ENCODE measurements at regions not wholly inside any gene's neighbourhood (a gene's known extent, or its start where the extent isn't known, plus 50 kb on each side); places are given as distances from the start of the nearest gene placed in this dataset.

DNA sequence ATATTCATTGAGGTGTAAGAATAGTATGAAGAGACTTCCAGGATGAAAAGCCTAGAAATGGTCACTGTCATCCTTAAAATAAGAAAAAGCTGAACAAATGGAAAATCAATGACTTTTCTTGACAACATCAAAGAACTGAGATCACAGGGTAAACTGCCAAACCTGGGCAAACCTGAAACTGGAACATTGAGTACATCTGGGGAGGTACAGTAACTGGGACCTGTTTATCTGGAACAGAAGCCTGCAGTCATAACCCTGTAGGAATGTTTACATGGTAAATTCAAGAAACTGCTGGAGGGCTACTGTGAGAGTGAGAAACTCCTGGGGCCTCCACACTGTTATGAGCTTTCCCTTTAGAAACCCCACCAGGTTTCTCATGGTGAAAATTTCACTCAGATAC, 130.1 kb upstream of the PIRT start:
- H3K36me3 ChIP-seq, result no peaks in the 10 kb centered on the region
- no peak overlapping the region for H3K27ac ChIP-seq
- no peak for DNase-seq
- no peaks in the 10 kb centered on the region for H3K27me3 ChIP-seq
- intact Hi-C loops (cut with DNase I), result no loop called here
- TF ChIP-seq CTCF (IDR thresholded peaks at IDR 0.05), result no peak
- no peaks in the 10 kb centered on the region for H3K9me3 ChIP-seq
- no peaks in the 10 kb centered on the region for H3K4me1 ChIP-seq
- no peak overlapping the region for H3K4me3 ChIP-seq (replicated peaks in 1 of 3)

DNA sequence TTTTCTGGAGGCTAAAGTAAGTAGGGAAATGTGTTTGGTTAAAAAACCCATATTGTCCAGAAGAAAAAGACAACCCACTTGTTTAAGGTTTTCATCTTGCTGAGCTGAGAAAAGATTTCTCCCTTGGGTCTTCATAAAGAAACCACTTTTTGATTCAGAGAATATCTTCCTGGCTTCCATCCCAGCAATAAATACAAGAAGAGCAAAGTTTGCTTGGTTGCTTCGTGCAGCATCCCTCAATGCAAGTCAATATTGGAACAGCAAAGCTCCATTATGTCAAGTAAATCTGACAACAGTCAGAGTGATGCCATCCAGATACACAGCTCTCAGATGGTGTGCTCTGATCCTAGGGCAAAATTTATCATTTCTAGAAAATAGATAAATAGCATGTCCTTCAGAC, 118.9 kb upstream of the PIRT start:
- Histone ChIP-seq H3K36me3 (no peaks in the 10 kb centered on the region), H3K9me3 (no peaks in the 10 kb centered on the region), H3K4me1 (no peaks in the 10 kb centered on the region), H3K27me3 (no peaks in the 10 kb centered on the region), H3K27ac (no peak overlapping the region), H3K4me3 (replicated peaks in 1 of 3) (no peak overlapping the region)
- WGBS, 2 donors, result 35 to 58% methylated on average over 1 of the region's 1 CpG
- no peak for TF ChIP-seq POLR2A (IDR thresholded peaks at IDR 0.05)
- no peak for TF ChIP-seq CTCF (IDR thresholded peaks at IDR 0.05)
- intact Hi-C loops (cut with DNase I), result no loop called here
- DNase-seq, result no peak

- no peak for DNase-seq
- intact Hi-C loops (cut with DNase I), result no loop called here
- Histone ChIP-seq H3K4me1 (no peaks in the 10 kb centered on the region), H3K27ac (no peak overlapping the region), H3K9me3 (no peaks in the 10 kb centered on the region), H3K4me3 (replicated peaks in 1 of 3) (no peak overlapping the region), H3K36me3 (no peaks in the 10 kb centered on the region), H3K27me3 (no peaks in the 10 kb centered on the region)
- WGBS, 2 donors, result 13 to 15% methylated on average over 4 of the region's 4 CpGs
- no peak for TF ChIP-seq POLR2A (IDR thresholded peaks at IDR 0.05)
- TF ChIP-seq CTCF (IDR thresholded peaks at IDR 0.05), result no peak
Observed at GRCh38 chr17:10944819-10945218, 106.9 kb upstream of the PIRT start.

- WGBS, 2 donors, result 30 to 34% methylated on average over 7 of the region's 7 CpGs
- no peaks in the 10 kb centered on the region for H3K9me3 ChIP-seq
- no peak for DNase-seq
- H3K27me3 ChIP-seq, result no peaks in the 10 kb centered on the region
- H3K27ac ChIP-seq, result no peak overlapping the region
- no peaks in the 10 kb centered on the region for H3K4me1 ChIP-seq
- TF ChIP-seq CTCF (IDR thresholded peaks at IDR 0.05) (no peak), POLR2A (IDR thresholded peaks at IDR 0.05) (no peak)
- H3K36me3 ChIP-seq, result no peaks in the 10 kb centered on the region
- H3K4me3 ChIP-seq (replicated peaks in 1 of 3), result no peak overlapping the region
- intact Hi-C loops (cut with DNase I), result no loop called here
Observed at GRCh38 chr17:10936931-10937330, 99.0 kb upstream of the PIRT start.

- 87 to 88% methylated on average over 4 of the region's 4 CpGs for WGBS, 2 donors
Observed at GRCh38 chr17:10932938-10933337, 95.1 kb upstream of the PIRT start.

More at GRCh38 chr17:10932938-10933337, 95.1 kb upstream of the PIRT start:
- H3K27ac ChIP-seq, result no peak overlapping the region
- H3K9me3 ChIP-seq, result no peaks in the 10 kb centered on the region
- no peak overlapping the region for H3K4me3 ChIP-seq (replicated peaks in 1 of 3)
- no peaks in the 10 kb centered on the region for H3K36me3 ChIP-seq
- no peaks in the 10 kb centered on the region for H3K27me3 ChIP-seq
- TF ChIP-seq CTCF (IDR thresholded peaks at IDR 0.05) (no peak), POLR2A (IDR thresholded peaks at IDR 0.05) (no peak)
- intact Hi-C loops (cut with DNase I), result no loop called here
- no peaks in the 10 kb centered on the region for H3K4me1 ChIP-seq
- DNase-seq, result no peak

Data from thyroid gland (tissue), 4 donors.